ENCODE measurements at regions not wholly inside any gene's neighbourhood (a gene's known extent, or its start where the extent isn't known, plus 50 kb on each side); places are given as distances from the start of the nearest gene placed in this dataset.

- POLR2A ChIA-PET = no interaction called here
- CTCF ChIA-PET = interaction anchor here (1.0 kb wide), 1 partner anchor 38 kb away, joined by 4 read pairs; no protein-coding TSS in a partner anchor
- no peak for DNase-seq (ENCODE audit: extremely low spot score)
- TF ChIP-seq CTCF (IDR thresholded peaks at IDR 0.05; ENCODE audit: control extremely low read depth, extremely low read depth, low read depth, missing control alignments) = no peak
These were observed 52.6 kb upstream of the CLINT1 start for GRCh38 chr5:157911568-157911967.
